ENCODE measurements at regions not wholly inside any gene's neighbourhood (a gene's known extent, or its start where the extent isn't known, plus 50 kb on each side); places are given as distances from the start of the nearest gene placed in this dataset.

DNA sequence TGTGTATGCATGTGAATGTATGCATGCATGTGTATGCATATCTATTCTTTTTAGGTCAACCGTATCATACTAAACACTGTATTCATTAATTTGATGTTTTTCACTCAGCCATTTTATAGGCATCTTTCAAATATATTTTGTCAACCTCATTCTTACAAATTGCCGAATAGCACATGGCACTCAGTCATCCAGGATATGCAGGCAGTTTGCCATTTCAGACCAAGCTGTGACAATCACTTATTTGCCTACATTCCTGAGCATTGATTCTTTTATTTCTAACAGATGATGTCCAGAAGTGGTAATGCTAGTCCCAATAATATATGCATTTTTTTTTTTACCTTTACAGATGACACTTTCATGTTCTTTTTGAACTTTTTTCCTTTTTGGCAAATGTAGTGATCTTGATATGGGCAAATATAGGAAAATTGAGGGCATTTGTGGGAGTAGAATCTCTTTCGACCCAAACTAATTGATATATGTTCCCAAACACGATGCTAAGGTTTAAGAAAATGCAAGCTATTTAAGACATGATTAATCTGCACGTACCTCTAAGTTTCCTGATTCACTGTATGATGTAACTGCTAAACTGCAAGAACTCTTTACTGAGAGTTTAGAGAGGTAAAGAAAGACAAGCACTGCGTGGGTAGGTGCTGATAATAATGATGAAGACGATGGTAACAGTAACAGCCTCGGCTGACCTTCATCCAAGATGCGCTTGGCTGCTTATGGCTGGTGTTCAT lies 153.9 kb upstream of the DAP start:
- TF ChIP-seq, protein P1, sequence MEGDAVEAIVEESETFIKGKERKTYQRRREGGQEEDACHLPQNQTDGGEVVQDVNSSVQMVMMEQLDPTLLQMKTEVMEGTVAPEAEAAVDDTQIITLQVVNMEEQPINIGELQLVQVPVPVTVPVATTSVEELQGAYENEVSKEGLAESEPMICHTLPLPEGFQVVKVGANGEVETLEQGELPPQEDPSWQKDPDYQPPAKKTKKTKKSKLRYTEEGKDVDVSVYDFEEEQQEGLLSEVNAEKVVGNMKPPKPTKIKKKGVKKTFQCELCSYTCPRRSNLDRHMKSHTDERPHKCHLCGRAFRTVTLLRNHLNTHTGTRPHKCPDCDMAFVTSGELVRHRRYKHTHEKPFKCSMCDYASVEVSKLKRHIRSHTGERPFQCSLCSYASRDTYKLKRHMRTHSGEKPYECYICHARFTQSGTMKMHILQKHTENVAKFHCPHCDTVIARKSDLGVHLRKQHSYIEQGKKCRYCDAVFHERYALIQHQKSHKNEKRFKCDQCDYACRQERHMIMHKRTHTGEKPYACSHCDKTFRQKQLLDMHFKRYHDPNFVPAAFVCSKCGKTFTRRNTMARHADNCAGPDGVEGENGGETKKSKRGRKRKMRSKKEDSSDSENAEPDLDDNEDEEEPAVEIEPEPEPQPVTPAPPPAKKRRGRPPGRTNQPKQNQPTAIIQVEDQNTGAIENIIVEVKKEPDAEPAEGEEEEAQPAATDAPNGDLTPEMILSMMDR (IDR thresholded peaks at IDR 0.05) = no peak
- no peak for TF ChIP-seq POLR2A (IDR thresholded peaks at IDR 0.05)

All from heart left ventricle (tissue), 13 donors.